ENCODE measurements at regions not wholly inside any gene's neighbourhood (a gene's known extent, or its start where the extent isn't known, plus 50 kb on each side); places are given as distances from the start of the nearest gene placed in this dataset.

GRCh38 chr13:43985422-43986072 is 105.8 kb downstream of the LACC1 start:
- DNase-seq, result no peak

- no peak for DNase-seq
These were observed 106.8 kb downstream of the LACC1 start for GRCh38 chr13:43986421-43986981.

- DNase-seq, result no peak
These were observed 108.6 kb downstream of the LACC1 start for GRCh38 chr13:43988302-43988701.

- DNase-seq, result no peak
These were observed 110.3 kb downstream of the LACC1 start for GRCh38 chr13:43990021-43990420.

- DNase-seq, result no peak
These were observed 111.1 kb downstream of the LACC1 start for GRCh38 chr13:43990829-43991228.

- DNase-seq, result no peak
These were observed 112.1 kb downstream of the LACC1 start for GRCh38 chr13:43991773-43992201.

GRCh38 chr13:43992211-43992610 is 112.5 kb downstream of the LACC1 start:
- no peak for DNase-seq

GRCh38 chr13:43994999-43995859 is 115.5 kb downstream of the LACC1 start:
- DNase-seq, result no peak

- no peak for DNase-seq
These were observed 116.5 kb downstream of the LACC1 start for GRCh38 chr13:43996221-43996620.

GRCh38 chr13:44003481-44003880 is 123.8 kb downstream of the LACC1 start:
- no peak for DNase-seq

- DNase-seq, result no peak
These were observed 125.2 kb downstream of the LACC1 start for GRCh38 chr13:44004878-44005277.

GRCh38 chr13:44007451-44007850 is 127.7 kb downstream of the LACC1 start:
- no peak for DNase-seq

- no peak for DNase-seq
These were observed 131.3 kb downstream of the LACC1 start for GRCh38 chr13:44011036-44011435.

- DNase-seq, result no peak
These were observed 133.4 kb downstream of the LACC1 start for GRCh38 chr13:44012910-44013757.

- DNase-seq, result no peak
These were observed 134.1 kb downstream of the LACC1 start for GRCh38 chr13:44013758-44014291.

GRCh38 chr13:44014501-44014900 is 134.8 kb downstream of the LACC1 start:
- DNase-seq, result no peak

- DNase-seq, result no peak
These were observed 135.4 kb downstream of the LACC1 start for GRCh38 chr13:44015118-44015517.

GRCh38 chr13:44015811-44016210 is 136.1 kb downstream of the LACC1 start:
- no peak for DNase-seq

GRCh38 chr13:44017756-44018309 is 138.1 kb downstream of the LACC1 start:
- DNase-seq, result no peak

- DNase-seq, result no peak
These were observed 139.9 kb downstream of the LACC1 start for GRCh38 chr13:44019651-44020050.

GRCh38 chr13:44021422-44021821 is 141.7 kb downstream of the LACC1 start:
- no peak for DNase-seq

GRCh38 chr13:44022196-44022595 is 142.5 kb downstream of the LACC1 start:
- DNase-seq, result no peak
